ENCODE measurements at regions not wholly inside any gene's neighbourhood (a gene's known extent, or its start where the extent isn't known, plus 50 kb on each side); places are given as distances from the start of the nearest gene placed in this dataset.

- TF ChIP-seq HDAC6 (IDR thresholded peaks at IDR 0.05; ENCODE audit: unreplicated experiment) = no peak
- TF ChIP-seq NFIC (IDR thresholded peaks at IDR 0.05; ENCODE audit: low read depth, low read length) = no peak
- no peak for TF ChIP-seq CTCF (IDR thresholded peaks at IDR 0.05 in 2 of 3, conservative IDR thresholded peaks at IDR 0.05 in 1 of 3; ENCODE audit: control insufficient read depth in 2 of 3, extremely low read depth in 1 of 3, insufficient read depth in 1 of 3, low read depth in 3 of 3, low read length in 3 of 3)
- TF ChIP-seq SPI1 (IDR thresholded peaks at IDR 0.05; ENCODE audit: borderline replicate concordance, insufficient read depth, low read depth, low read length) = no peak
- TF ChIP-seq CBFB (IDR thresholded peaks at IDR 0.05; ENCODE audit: low read depth) = no peak
- TF ChIP-seq E2F8 (IDR thresholded peaks at IDR 0.05; ENCODE audit: low read depth, partially characterized antibody) = no peak
- no peak for TF ChIP-seq TBL1XR1 (IDR thresholded peaks at IDR 0.05; ENCODE audit: low read depth, low read length)
- TF ChIP-seq SMC3 (IDR thresholded peaks at IDR 0.05; ENCODE audit: borderline replicate concordance, low read length) = no peak
- no peak for TF ChIP-seq ELK1 (IDR thresholded peaks at IDR 0.05; ENCODE audit: low read depth, low read length)
These were observed 525.2 kb downstream of the TNS3 start for GRCh38 chr7:47056731-47057130.
